MV-4-11 (cell line): ENCODE measurements at regions not wholly inside any gene's neighbourhood (a gene's known extent, or its start where the extent isn't known, plus 50 kb on each side); places are given as distances from the start of the nearest gene placed in this dataset.
"Not testable (repeated sequence)": the region's sequence is repeated elsewhere in the genome, so short reads cannot be mapped to it uniquely, and the experiment has no call there.

Experiments
- DNase-seq: peaks from one replicate; lab custom pipeline; 2025; lab: John Stamatoyannopoulos, UW

GRCh38 chr10:10038348-10038747 lies 979.3 kb upstream of the CELF2 start:
- no peak for DNase-seq

DNA sequence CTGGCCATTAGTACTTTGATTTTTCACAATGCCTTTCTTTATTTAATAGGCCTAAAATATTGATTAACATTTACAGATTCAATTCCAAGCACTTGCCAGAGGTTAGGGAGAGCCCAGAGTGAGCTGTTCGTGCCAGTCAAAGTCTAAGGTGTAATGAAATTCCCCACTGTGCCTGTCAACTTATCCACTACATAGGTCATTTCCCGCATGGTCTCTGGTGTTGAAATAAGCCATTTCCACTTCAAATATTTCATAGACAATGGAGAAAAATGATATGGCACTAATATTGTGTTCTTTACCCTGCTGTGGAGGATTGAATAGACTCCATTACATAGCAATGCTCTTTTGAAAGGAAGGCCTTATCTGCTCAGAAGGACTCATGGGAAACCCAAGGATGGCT lies 978.1 kb upstream of the CELF2 start:
- no peak for DNase-seq

DNA sequence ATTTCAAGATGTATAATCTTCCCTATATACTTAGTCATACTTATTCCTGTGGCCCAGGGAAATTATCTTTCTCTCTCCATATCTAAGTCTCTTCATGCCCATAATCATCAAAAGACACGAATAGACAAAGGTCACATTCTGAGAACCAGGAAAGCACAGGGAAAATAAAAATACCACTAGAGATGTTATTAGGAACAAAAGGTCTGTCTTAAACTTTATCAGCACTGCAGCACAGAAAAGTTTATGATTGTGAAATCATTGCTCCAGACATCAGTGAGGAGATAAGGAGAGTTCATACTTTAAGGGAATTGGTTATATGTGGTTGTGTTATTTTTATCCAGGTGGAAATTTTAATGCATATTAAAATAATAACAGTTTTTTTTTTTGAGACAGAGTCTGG lies 974.6 kb upstream of the CELF2 start:
- no peak for DNase-seq

GRCh38 chr10:10044922-10045764 lies 972.5 kb upstream of the CELF2 start:
- no peak for DNase-seq

DNA sequence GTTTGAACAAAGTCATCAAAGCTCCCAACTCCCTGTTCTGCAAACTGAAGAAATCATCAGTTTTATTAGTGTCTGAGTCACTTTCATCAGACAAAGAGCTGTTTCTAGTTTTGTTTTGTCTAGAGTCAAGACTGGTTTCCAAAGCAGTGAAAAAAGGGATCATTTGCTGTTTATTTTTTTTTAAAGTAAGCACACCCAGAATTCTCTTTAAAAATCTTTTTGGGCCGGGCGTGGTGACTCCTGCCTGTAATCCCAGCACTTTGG lies 972.0 kb upstream of the CELF2 start:
- DNase-seq = no peak

DNA sequence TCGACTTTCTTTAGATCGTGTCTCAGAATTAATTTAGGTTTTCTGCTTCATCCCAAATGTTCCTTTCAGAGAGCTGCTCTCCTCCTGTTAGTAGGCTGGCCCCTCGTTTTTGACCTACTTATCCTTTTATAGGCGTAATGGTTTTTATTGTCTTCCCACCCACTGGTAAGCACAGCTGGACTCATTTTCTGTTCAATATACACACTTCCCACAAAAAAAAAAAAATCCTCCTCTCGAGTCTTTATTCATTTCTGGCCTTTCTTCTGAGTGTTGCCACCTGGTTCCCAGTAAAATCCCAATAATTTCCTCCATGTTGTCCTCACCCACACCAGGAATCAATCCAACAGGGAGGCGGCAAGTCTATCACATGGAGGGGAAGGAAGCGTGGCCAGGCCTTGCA lies 970.2 kb upstream of the CELF2 start:
- DNase-seq = no peak

GRCh38 chr10:10053051-10053450 lies 964.6 kb upstream of the CELF2 start:
- DNase-seq = no peak

DNA sequence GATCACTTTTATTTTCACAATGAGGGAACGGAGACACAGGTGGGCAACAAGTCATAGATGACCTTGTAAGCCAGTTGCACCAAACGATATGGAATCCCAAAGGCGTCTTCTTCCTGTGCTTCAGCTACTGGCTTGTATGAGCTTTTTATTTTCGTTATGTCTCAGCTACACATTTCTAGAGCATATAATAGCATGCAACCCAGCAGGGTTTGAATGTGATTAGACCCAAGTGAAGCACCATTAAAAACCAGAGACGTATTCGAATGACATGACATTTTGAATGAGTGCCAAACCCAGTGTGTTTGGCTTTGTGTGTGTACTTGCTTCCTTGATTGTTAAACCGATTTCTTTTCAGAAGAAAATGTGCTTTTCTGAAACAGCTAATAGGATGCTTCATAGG lies 963.2 kb upstream of the CELF2 start:
- no peak for DNase-seq

DNA sequence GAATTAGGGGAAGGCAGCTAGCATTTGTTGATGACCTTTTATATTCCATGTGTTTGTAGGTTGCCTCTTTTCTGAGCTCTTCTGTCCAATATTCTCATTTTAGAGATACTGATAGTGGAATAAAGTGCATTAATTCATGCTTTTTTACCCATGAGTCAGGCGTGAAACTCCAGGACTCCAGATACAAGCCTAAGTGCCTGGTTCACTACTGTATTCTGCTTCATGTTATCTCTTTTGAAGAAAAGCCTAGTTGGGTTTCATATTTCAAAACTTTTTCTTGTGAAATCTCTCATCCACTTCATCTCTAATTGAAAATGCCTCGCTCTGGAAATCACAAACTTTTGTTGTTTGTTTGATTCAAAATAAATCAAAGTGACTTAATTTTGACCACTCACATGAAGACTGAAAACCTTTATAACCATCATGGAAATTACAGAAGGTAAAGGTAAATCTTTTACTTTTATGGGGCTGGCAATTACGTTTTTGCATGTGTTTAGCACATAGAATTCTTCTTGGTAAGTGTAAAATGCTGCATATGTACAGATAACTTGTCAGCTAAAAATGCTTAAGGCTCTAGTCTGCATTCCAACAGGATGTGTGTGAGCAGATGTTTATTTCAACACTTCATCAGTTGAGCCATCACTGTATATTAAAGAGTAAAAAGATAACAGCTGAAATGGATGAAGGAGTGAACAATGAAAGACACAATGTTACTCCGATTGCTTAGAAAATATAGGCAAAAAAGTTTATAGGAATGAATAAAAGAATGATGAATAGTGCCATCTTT lies 961.8 kb upstream of the CELF2 start:
- DNase-seq = no peak

- DNase-seq = no peak
Observed at GRCh38 chr10:10056961-10057360, 960.7 kb upstream of the CELF2 start.

DNA sequence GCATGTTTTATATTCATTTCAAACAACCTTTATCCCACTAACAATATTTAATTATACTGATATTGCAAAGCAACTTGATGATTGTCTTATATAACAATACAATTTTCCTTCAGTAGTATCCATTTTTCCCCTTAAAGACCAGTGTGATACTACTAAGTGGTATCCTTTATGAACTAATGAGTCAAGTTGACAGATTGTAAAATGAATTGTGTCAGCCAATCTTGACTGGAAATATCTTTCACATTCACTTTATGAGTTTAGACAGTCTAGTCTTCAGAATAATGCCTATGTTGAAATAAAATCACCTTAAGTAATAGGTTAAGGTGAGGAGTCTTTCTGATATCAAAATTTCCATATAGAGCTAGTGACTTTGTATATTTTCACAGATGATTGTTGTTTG lies 950.0 kb upstream of the CELF2 start:
- no peak for DNase-seq

GRCh38 chr10:10074847-10075246 lies 942.8 kb upstream of the CELF2 start:
- DNase-seq = not testable (repeated sequence)

GRCh38 chr10:10078446-10078845 lies 939.2 kb upstream of the CELF2 start:
- DNase-seq = no peak

DNA sequence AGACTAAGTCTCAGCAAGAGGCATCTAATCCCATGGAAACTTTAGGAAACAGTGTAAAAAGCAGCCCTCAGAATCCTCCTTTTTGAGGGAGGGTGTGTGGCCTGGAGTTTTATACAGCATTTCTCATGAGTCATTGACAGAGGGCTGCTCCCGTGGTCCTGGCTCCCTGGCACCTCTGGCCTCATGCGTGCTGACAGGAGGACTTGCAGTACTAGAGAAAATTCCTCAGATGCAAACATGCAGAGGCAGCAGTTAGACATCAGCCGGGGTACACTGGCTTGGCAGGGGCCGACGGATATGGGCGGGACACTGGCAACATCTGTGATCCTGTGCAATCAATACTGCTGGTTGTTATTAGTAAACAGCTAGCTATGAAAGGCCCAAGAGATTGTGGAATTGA lies 925.1 kb upstream of the CELF2 start:
- no peak for DNase-seq

GRCh38 chr10:10093021-10093420 lies 924.7 kb upstream of the CELF2 start:
- no peak for DNase-seq

GRCh38 chr10:10094691-10095090 lies 923.0 kb upstream of the CELF2 start:
- no peak for DNase-seq

DNA sequence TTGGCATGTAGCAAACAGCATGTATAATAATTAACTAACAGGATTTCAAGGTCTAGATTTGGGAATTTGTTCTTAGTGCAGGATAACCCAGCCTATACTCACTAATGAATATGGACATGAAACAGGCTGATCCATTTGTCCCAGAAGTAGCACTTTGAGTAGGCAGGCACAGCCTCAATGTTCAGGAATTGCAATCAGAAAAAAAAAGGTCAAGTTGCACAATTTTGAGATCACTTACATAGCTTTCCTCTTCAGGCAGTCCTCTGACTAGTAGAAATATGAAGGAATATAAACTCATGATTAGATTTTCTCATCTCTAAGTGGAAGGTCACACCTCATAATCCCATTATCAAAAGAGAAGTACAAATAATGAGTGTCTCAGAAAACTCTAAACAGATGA lies 921.4 kb upstream of the CELF2 start:
- no peak for DNase-seq

- no peak for DNase-seq
Observed at GRCh38 chr10:10096898-10097297, 920.8 kb upstream of the CELF2 start.

DNA sequence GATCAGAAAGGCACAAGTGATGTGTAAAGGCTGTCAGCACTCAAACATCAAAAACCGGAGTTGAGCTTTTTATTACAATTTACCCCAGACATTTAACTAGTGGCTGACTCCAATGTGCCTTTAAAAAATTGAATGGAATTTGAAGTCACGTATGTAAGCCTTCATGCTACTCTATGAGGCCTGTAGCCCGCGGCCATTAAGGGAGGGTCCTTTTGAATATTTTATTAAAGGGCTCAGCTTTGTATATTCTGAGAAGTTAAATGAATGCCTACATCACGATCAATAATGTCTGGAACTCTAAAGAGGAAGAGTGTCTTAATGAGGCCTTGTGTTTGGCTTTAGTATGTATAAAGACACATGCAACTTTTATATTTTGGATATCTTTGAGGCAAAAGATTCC lies 916.6 kb upstream of the CELF2 start:
- no peak for DNase-seq

DNA sequence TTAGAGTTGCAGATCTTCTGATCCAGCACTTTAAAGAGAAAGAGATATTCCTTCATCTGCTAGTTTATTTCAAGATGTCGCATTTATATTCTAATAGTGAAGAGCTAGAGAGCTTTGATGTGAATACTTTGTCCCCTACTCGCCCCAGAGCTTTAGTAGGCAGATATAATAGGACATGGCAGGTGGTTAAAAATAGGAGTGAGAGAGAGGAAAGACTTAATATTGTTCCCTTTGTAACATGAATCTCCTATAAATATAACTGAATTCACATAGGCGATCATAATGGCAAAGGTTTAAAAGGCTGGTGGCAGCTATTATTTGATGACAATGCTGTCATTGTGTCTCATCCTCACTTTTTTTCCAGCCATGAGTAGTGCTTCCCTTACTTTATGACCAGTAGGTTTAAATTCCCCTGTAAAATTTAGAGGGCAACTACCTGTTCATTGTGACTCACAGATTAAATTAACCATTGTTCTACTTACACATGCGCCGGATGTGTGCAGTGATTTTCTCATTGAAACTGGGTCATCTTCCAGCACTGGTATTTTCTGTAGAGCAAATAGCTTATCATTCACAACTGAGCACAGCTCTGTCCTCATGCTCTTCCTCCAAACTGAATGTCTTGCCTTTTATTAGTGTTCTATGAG lies 906.7 kb upstream of the CELF2 start:
- DNase-seq = no peak

DNA sequence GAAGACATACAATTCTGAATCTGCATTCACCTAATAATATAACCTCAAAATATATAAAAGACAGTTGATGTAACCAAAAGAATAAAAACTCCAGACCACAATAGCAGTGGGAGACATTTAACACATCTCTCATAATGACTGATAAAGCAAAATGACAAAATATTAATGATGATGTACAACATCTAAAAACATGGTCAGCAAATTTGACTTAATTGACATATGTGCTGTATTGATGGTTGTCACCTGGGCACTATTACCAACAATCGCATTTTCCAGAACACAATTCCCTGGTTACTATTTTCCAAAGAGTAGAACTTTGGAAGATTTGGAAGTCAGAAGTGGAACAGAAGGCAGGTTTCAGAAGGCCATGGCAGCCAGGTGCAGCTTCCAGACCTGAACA lies 899.5 kb upstream of the CELF2 start:
- DNase-seq = no peak

DNA sequence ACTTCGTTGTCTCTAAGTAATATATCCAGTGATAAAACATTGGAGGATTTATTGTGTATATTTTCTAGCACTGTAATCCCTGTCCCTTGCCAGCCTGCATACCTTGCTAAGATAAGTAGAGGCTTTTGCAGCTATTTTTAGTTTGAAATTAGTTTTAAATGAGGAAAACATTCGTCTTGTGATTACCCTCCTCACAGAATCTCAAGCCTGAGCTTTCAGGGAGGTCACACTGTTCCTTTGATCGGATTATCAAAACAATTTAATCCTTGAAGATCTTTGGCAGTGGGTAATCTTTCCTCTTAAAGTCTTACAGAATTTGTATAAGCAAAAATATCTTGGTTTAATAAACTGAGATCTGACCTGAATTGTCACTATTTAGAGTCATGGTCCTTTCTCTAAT lies 897.0 kb upstream of the CELF2 start:
- DNase-seq = no peak

DNA sequence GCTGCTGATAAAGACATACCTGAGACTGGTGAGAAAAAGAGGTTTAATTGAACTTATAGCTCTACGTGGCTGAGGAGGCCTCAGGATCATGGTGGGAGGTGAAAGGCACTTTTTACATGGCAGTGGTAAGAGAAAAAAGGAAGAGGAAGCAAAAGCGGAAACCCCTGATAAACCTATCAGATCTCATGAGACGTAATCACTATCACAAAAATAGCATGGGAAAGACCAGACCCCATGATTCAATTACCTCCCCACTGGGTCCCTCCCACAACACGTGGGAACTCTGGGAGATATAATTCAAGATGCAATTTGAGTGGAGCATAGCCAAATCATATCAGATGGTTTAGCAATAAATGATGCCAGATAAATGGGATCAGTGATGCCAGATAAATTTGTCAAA lies 892.0 kb upstream of the CELF2 start:
- no peak for DNase-seq
